K562 (cell line): ENCODE measurements at regions not wholly inside any gene's neighbourhood (a gene's known extent, or its start where the extent isn't known, plus 50 kb on each side); places are given as distances from the start of the nearest gene placed in this dataset.

Source experiments
- ATAC-seq: fragments of 200-7000 bp; cut with Tn5 transposase; 3 replicates; pipeline ENCODE4 v1.9.1; 2020; ENCODE audit warnings: moderate library complexity
- BruUV-seq: library from RNA; stranded (reverse); fragments of 400-500 nt; replicated peaks from 2 replicates; lab custom pipeline; 2021; lab: Mats Ljungman, UMichigan
- CTCF ChIA-PET: fragments of 300-600 bp; formaldehyde crosslinking; extraction: SDS; loops from one replicate; lab custom pipeline; 2021; ENCODE audit warnings: low intra/inter-chr PET ratio; lab: Yijun Ruan, JAX
- POLR2A ChIA-PET: fragments of 300-600, 350-650 bp; sonication (Branson Sonifier 250); formaldehyde crosslinking; extraction: SDS; loops from one replicate; lab custom pipeline; 2021; ENCODE audit warnings: antibody characterized with exemption, inconsistent platforms; lab: Yijun Ruan, JAX
- DNase-seq, 4 experiments: peaks; one replicate each; pipeline versions ENCODE4 v3.0.0 to v3.0.0-alpha.2; 2011 to 2018; ENCODE audit warnings: low spot score in 3 of 4, mixed read lengths in 3 of 4; ENCODE audit errors: extremely low read depth in 1 of 4
- FAIRE-seq: peaks from 2 replicates; lab custom pipeline; 2011; peaks lifted over from hg19 to GRCh38; lab: Jason Lieb, UNC
- H2AFZ ChIP-seq: 2 replicates; pipeline ENCODE4 v1.6.0; 2011; ENCODE audit warnings: low read depth, low read length, control low read depth, inconsistent platforms
- H3K27ac ChIP-seq: fragments of 200-600 bp; 3 replicates; pipeline ENCODE4 v1.8.0; 2011; ENCODE audit warnings: low read depth, mild to moderate bottlenecking, control low read depth, inconsistent platforms, low read length, moderate library complexity, mixed read lengths; ENCODE audit errors: extremely low read depth
- H3K27me3 ChIP-seq, 2 experiments: fragments of 300-600 bp in 1 of 2; 2 replicates in 1 of 2; 3 replicates in 1 of 2; pipeline versions ENCODE4 v1.6.0 to v1.8.0; 2011; ENCODE audit warnings: inconsistent platforms in 2 of 2, low read length in 2 of 2, mild to moderate bottlenecking in 1 of 2, mixed read lengths in 1 of 2, moderate library complexity in 1 of 2; ENCODE audit not compliant: control insufficient read depth in 2 of 2, insufficient read depth in 2 of 2
- H3K36me3 ChIP-seq: fragments of 300-600 bp; 3 replicates; pipeline ENCODE4 v1.8.0; 2011; ENCODE audit warnings: mild to moderate bottlenecking, low read length, inconsistent platforms; ENCODE audit not compliant: control insufficient read depth, insufficient read depth
- H3K4me1 ChIP-seq, 2 experiments: fragments of 200-600 bp in 1 of 2; replicated peaks in 1 of 2; 2 replicates in 1 of 2; 3 replicates in 1 of 2; pipeline versions ENCODE4 v1.5.1 to v1.8.0; 2011; ENCODE audit warnings: inconsistent platforms in 2 of 2, low read length in 2 of 2, mild to moderate bottlenecking in 1 of 2, mixed read lengths in 1 of 2, moderate library complexity in 1 of 2; ENCODE audit not compliant: control insufficient read depth in 2 of 2, insufficient read depth in 2 of 2
- H3K4me2 ChIP-seq: 2 replicates; pipeline ENCODE4 v1.6.1; 2011; ENCODE audit warnings: low read length, control low read depth, inconsistent platforms, mixed read lengths; ENCODE audit not compliant: insufficient read depth
- H3K4me3 ChIP-seq: fragments of 200-600 bp; sonication (generic), shearing (Covaris generic); 2 replicates; pipeline ENCODE4 v1.5.1; 2016; ENCODE audit warnings: control low read depth, inconsistent platforms
- H3K79me2 ChIP-seq: fragments of 200-600 bp; 3 replicates; pipeline ENCODE4 v1.8.0; 2011; ENCODE audit warnings: low read length, inconsistent platforms; ENCODE audit not compliant: control insufficient read depth, insufficient read depth
- H3K9ac ChIP-seq, 2 experiments: 2 replicates each; pipeline versions ENCODE4 v1.6.0 to v1.6.1; 2011; ENCODE audit warnings: low read depth in 2 of 2, low read length in 2 of 2, control low read depth in 1 of 2, inconsistent platforms in 1 of 2, mild to moderate bottlenecking in 1 of 2, mixed read lengths in 1 of 2; ENCODE audit not compliant: insufficient read depth in 1 of 2
- H3K9me1 ChIP-seq: one replicate; pipeline ENCODE4 v1.6.0; 2011; ENCODE audit warnings: inconsistent platforms, mild to moderate bottlenecking, low read length, moderate library complexity; ENCODE audit not compliant: control insufficient read depth, insufficient read depth
- H3K9me3 ChIP-seq: replicated peaks from 2 replicates; pipeline ENCODE4 v1.5.1; 2011; ENCODE audit warnings: low read depth, low read length, inconsistent platforms; ENCODE audit not compliant: control insufficient read depth, insufficient read depth
- H4K20me1 ChIP-seq: replicated peaks from 2 replicates; pipeline ENCODE4 v1.6.1; 2011; ENCODE audit warnings: low read length, inconsistent platforms, mixed read lengths; ENCODE audit not compliant: control insufficient read depth, insufficient read depth
- CBFB ChIP-seq: sonication (generic); formaldehyde crosslinking; IDR thresholded peaks from 2 replicates; pipeline ENCODE4 v1.4.0; 2020; ENCODE audit warnings: mild to moderate bottlenecking, missing genetic modification reagents
- CHD1 ChIP-seq: fragments of 200-600 bp; sonication (generic); IDR thresholded peaks from one replicate; pipeline ENCODE4 v1.6.1; 2012; ENCODE audit warnings: mild to moderate bottlenecking, moderate library complexity, low read length, inconsistent platforms
- ELF2 ChIP-seq: fragments of 250-450 bp; sonication (Bioruptor Pico); IDR thresholded peaks from 2 replicates; pipeline ENCODE4 v1.5.0; 2021; ENCODE audit warnings: mild to moderate bottlenecking
- FOXM1 ChIP-seq, 2 experiments: fragments of 450-650 bp in 1 of 2; sonication (generic) in 1 of 2; formaldehyde crosslinking in 1 of 2; IDR thresholded peaks; 2 replicates each; pipeline versions ENCODE4 v1.6.1 to v1.9.0; 2017 to 2022; ENCODE audit warnings: low read depth in 2 of 2, mild to moderate bottlenecking in 2 of 2, missing genetic modification reagents in 1 of 2, moderate library complexity in 1 of 2
- KLF1 ChIP-seq: fragments of 450-650 bp; IDR thresholded peaks from 2 replicates; pipeline ENCODE4 v1.6.1; 2016; ENCODE audit warnings: missing genetic modification characterization, missing compliant biosample characterization
- POLR2AphosphoS2 ChIP-seq: IDR thresholded peaks from 2 replicates; pipeline ENCODE4 v1.6.1; 2012; ENCODE audit warnings: low read length, improper control_type of control experiment
- RCOR1 ChIP-seq, 2 experiments: IDR thresholded peaks; 2 replicates each; pipeline ENCODE4 v1.6.1; 2012; ENCODE audit warnings: low read depth in 2 of 2, low read length in 2 of 2, borderline replicate concordance in 1 of 2, improper control_type of control experiment in 1 of 2
- SRSF7 ChIP-seq: fragments of 200-400 bp; formaldehyde crosslinking; optimal IDR thresholded peaks from 2 replicates; pipeline ENCODE3; 2017; ENCODE audit warnings: mild to moderate bottlenecking, low read depth, low read length
- ZBTB17 ChIP-seq: fragments of 450-650 bp; formaldehyde crosslinking; IDR thresholded peaks from 2 replicates; pipeline ENCODE4 v1.4.0; 2020; ENCODE audit warnings: mild to moderate bottlenecking
- ZNF445 ChIP-seq: fragments of 250-450 bp; sonication (Bioruptor Pico); IDR thresholded peaks from 2 replicates; pipeline ENCODE4 v1.4.0; 2020; ENCODE audit warnings: low read depth, mild to moderate bottlenecking, moderate library complexity
- WGBS: fragments of 100-300 bp; shearing (Covaris generic); methylation state at CpG from one replicate; pipeline ENCODE4 v1.1.6; 2016; ENCODE audit warnings: low coverage, mixed read lengths; ENCODE audit not compliant: insufficient coverage; ENCODE audit errors: missing lambda C conversion rate; 5-methylcytosine and 5-hydroxymethylcytosine counted together
- in situ Hi-C: fragments of 300-500 bp; cut with MboI; formaldehyde crosslinking; loops from 4 replicates; pipeline ENCODE4 v1.15.0; 2018; ENCODE audit warnings: inconsistent platforms, mixed read lengths
- intact Hi-C: fragments of 100-400 bp; cut with micrococcal nuclease; formaldehyde crosslinking; loops from 2 replicates; pipeline ENCODE4 v1.14.2; 2022
- TF ChIP-seq, protein P1 (sequence below), 2 experiments: fragments of 450-650 bp in 1 of 2; sonication (generic) in 1 of 2; formaldehyde crosslinking in 1 of 2; IDR thresholded peaks in 1 of 2; conservative IDR thresholded peaks in 1 of 2; 2 replicates each; pipeline versions ENCODE4 v1.6.1 to v1.8.1; 2016 to 2023; ENCODE audit warnings: mild to moderate bottlenecking in 2 of 2, moderate library complexity in 2 of 2, inconsistent platforms in 1 of 2, missing genetic modification reagents in 1 of 2
- TF ChIP-seq, protein P2 (sequence below): fragments of 450-650 bp; IDR thresholded peaks from 2 replicates; pipeline ENCODE4 v1.6.1; 2016; ENCODE audit warnings: antibody characterized with exemption
- TF ChIP-seq, protein P3 (sequence below): sonication (generic); formaldehyde crosslinking; IDR thresholded peaks from 2 replicates; pipeline ENCODE4 v1.8.1; 2023; ENCODE audit warnings: missing genetic modification reagents, mild to moderate bottlenecking, borderline replicate concordance

DNA sequence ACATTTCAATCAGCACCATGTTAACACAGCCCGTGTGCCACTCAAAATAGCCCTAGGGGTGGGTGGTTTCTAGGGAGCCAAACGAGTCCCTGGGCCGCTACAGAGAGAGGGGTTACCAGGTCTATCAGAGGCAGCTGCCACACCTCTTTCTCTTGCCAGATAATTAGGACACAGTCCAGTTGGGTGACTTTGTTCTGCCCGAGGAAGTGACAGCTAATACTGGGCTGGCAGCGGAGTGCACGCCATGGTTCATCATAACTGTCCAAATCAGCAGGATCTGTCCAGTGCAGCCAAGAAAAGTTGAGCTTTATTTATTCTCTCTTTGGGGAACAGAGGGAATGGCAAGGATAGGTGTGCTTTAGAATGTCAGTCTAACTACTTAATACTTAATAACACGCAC lies 583.8 kb downstream of the BRINP1 start:
- no peak for DNase-seq
- H3K79me2 ChIP-seq = no peaks in the 10 kb centered on the region
- no peaks in the 10 kb centered on the region for H3K9me3 ChIP-seq
- H4K20me1 ChIP-seq = no peaks in the 10 kb centered on the region
- H3K9me1 ChIP-seq = no peaks in the 10 kb centered on the region
- no peak for FAIRE-seq
- no TSS peak for BruUV-seq
- no peaks in the 10 kb centered on the region for H3K27me3 ChIP-seq
- intact Hi-C loops = no loop called here
- ChIA-PET POLR2A (no interaction called here), CTCF (no interaction called here)
- H3K4me3 ChIP-seq = no peak overlapping the region
- WGBS = 0% methylated on average over 7 of the region's 7 CpGs
- ATAC-seq = no peak
- no peak overlapping the region for H3K9ac ChIP-seq
- H3K36me3 ChIP-seq = no peaks in the 10 kb centered on the region
- in situ Hi-C loops = no loop called here
- H3K4me2 ChIP-seq = no peak overlapping the region
- no peaks in the 10 kb centered on the region for H3K4me1 ChIP-seq
- TF ChIP-seq ZBTB17 (no peak), FOXM1 (IDR thresholded peaks at IDR 0.05; ENCODE audit: low read depth) (no peak), FOXM1 (CRISPR knock-in tag; IDR thresholded peaks at IDR 0.05; ENCODE audit: low read depth) (no peak), ELF2 (CRISPR knock-in tag) (no peak), CBFB (CRISPR knock-in tag) (no peak), CHD1 (no peak), POLR2AphosphoS2 (no peak), ZNF445 (CRISPR knock-in tag) (no peak), RCOR1 (IDR thresholded peaks at IDR 0.05; ENCODE audit: borderline replicate concordance in 1 of 2, low read depth in 2 of 2, low read length in 2 of 2) (no peak), SRSF7 (no peak), KLF1 (no peak)
- TF ChIP-seq, protein P1, sequence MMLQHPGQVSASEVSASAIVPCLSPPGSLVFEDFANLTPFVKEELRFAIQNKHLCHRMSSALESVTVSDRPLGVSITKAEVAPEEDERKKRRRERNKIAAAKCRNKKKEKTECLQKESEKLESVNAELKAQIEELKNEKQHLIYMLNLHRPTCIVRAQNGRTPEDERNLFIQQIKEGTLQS (IDR thresholded peaks at IDR 0.05) = no peak
- TF ChIP-seq, protein P1 (CRISPR knock-in tag; conservative IDR thresholded peaks at IDR 0.05) = no peak
- TF ChIP-seq, protein P2, sequence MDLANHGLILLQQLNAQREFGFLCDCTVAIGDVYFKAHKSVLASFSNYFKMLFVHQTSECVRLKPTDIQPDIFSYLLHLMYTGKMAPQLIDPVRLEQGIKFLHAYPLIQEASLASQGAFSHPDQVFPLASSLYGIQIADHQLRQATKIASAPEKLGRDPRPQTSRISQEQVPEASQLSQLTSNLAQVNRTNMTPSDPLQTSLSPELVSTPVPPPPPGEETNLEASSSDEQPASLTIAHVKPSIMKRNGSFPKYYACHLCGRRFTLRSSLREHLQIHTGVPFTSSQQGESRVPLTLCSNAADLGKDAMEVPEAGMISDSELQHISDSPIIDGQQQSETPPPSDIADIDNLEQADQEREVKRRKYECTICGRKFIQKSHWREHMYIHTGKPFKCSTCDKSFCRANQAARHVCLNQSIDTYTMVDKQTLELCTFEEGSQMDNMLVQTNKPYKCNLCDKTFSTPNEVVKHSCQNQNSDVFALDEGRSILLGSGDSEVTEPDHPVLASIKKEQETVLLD = no peak
- TF ChIP-seq, protein P3, sequence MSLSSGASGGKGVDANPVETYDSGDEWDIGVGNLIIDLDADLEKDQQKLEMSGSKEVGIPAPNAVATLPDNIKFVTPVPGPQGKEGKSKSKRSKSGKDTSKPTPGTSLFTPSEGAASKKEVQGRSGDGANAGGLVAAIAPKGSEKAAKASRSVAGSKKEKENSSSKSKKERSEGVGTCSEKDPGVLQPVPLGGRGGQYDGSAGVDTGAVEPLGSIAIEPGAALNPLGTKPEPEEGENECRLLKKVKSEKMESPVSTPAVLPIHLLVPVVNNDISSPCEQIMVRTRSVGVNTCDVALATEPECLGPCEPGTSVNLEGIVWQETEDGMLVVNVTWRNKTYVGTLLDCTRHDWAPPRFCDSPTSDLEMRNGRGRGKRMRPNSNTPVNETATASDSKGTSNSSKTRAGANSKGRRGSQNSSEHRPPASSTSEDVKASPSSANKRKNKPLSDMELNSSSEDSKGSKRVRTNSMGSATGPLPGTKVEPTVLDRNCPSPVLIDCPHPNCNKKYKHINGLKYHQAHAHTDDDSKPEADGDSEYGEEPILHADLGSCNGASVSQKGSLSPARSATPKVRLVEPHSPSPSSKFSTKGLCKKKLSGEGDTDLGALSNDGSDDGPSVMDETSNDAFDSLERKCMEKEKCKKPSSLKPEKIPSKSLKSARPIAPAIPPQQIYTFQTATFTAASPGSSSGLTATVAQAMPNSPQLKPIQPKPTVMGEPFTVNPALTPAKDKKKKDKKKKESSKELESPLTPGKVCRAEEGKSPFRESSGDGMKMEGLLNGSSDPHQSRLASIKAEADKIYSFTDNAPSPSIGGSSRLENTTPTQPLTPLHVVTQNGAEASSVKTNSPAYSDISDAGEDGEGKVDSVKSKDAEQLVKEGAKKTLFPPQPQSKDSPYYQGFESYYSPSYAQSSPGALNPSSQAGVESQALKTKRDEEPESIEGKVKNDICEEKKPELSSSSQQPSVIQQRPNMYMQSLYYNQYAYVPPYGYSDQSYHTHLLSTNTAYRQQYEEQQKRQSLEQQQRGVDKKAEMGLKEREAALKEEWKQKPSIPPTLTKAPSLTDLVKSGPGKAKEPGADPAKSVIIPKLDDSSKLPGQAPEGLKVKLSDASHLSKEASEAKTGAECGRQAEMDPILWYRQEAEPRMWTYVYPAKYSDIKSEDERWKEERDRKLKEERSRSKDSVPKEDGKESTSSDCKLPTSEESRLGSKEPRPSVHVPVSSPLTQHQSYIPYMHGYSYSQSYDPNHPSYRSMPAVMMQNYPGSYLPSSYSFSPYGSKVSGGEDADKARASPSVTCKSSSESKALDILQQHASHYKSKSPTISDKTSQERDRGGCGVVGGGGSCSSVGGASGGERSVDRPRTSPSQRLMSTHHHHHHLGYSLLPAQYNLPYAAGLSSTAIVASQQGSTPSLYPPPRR = no peak
- TF ChIP-seq, all 486 proteins: peak for 0
- Histone ChIP-seq H3K27ac (no peak overlapping the region), H2AFZ (no peak overlapping the region)
